HCT116 (cell line): ENCODE measurements at regions not wholly inside any gene's neighbourhood (a gene's known extent, or its start where the extent isn't known, plus 50 kb on each side); places are given as distances from the start of the nearest gene placed in this dataset.

Source experiments
- ATAC-seq: fragments of 200-7000 bp; cut with Tn5 transposase; 2 replicates; pipeline ENCODE4 v1.9.1; 2020; ENCODE audit warnings: mild to moderate bottlenecking, moderate library complexity
- BruUV-seq: library from RNA; stranded (reverse); fragments of 400-500 nt; replicated peaks from 2 replicates; lab custom pipeline; 2021; lab: Mats Ljungman, UMichigan
- CTCF ChIA-PET: fragments of 300-600 bp; sonication (Branson Sonifier 250); formaldehyde crosslinking; loops from one replicate; lab custom pipeline; 2021; ENCODE audit warnings: antibody characterized with exemption; lab: Charles Lee
- POLR2A ChIA-PET: fragments of 300-600, 350-600 bp; sonication (Branson Sonifier 250); formaldehyde crosslinking; loops from one replicate; lab custom pipeline; 2021; ENCODE audit warnings: antibody characterized with exemption; lab: Charles Lee
- RAD21 ChIA-PET, 2 experiments: fragments of 300-600 bp; sonication (Branson Sonifier 250); formaldehyde crosslinking; loops; one replicate each; lab custom pipeline; 2023; ENCODE audit warnings: low total read pairs in 2 of 2; ENCODE audit not compliant: uncharacterized antibody in 2 of 2, unreplicated experiment in 2 of 2, low non-redundant PET in 1 of 2; lab: Charles Lee
- DNase-seq: peaks from one replicate; pipeline ENCODE4 v3.0.0-alpha.2; 2010; ENCODE audit warnings: low read depth, low spot score
- H2AFZ ChIP-seq: fragments of 200-600 bp; shearing (Covaris generic), sonication (generic); 2 replicates; pipeline ENCODE4 v1.6.1; 2017; ENCODE audit warnings: low read depth, mixed run types, mixed read lengths, antibody characterized with exemption, low read length; ENCODE audit not compliant: poor library complexity, severe bottlenecking
- H3K27ac ChIP-seq: 2 replicates; pipeline ENCODE4 v1.5.1; 2012; ENCODE audit warnings: low read depth, low read length
- H3K27me3 ChIP-seq: fragments of 200-600 bp; sonication (generic); 2 replicates; pipeline ENCODE4 v1.6.1; 2016; ENCODE audit warnings: mixed run types, low read length, mixed read lengths; ENCODE audit not compliant: insufficient read depth
- H3K36me3 ChIP-seq, 2 experiments: fragments of 200-500 bp in 1 of 2; fragments of 200-600 bp in 1 of 2; sonication (Bioruptor generic) in 1 of 2; sonication (generic) in 1 of 2; 2 replicates each; pipeline versions ENCODE4 v1.5.1 to v1.6.1; 2014 to 2016; ENCODE audit warnings: low read length in 2 of 2, inconsistent platforms in 1 of 2, mixed read lengths in 1 of 2, mixed run types in 1 of 2; ENCODE audit not compliant: insufficient read depth in 2 of 2, control insufficient read depth in 1 of 2
- H3K4me1 ChIP-seq, 2 experiments: fragments of 200-600 bp in 1 of 2; sonication (generic) in 1 of 2; 2 replicates each; pipeline versions ENCODE4 v1.5.1 to v1.6.1; 2012 to 2017; ENCODE audit warnings: low read length in 2 of 2, inconsistent platforms in 1 of 2, mild to moderate bottlenecking in 1 of 2, mixed read lengths in 1 of 2, mixed run types in 1 of 2, moderate library complexity in 1 of 2; ENCODE audit not compliant: insufficient read depth in 2 of 2, control insufficient read depth in 1 of 2
- H3K4me2 ChIP-seq: fragments of 200-600 bp; sonication (generic); 2 replicates; pipeline ENCODE4 v1.6.1; 2017; ENCODE audit warnings: mixed run types, low read length, mixed read lengths
- H3K4me3 ChIP-seq, 2 experiments: fragments of 200-600 bp in 1 of 2; sonication (generic) in 1 of 2; replicated peaks in 1 of 2; 2 replicates each; pipeline ENCODE4 v1.5.1; 2011 to 2016; ENCODE audit warnings: low read length in 2 of 2, control low read depth in 1 of 2, low read depth in 1 of 2, mild to moderate bottlenecking in 1 of 2, mixed read lengths in 1 of 2, mixed run types in 1 of 2
- H3K79me2 ChIP-seq: fragments of 200-600 bp; sonication (generic); 2 replicates; pipeline ENCODE4 v1.6.1; 2017; ENCODE audit warnings: mild to moderate bottlenecking, mixed run types, low read length, moderate library complexity, mixed read lengths; ENCODE audit not compliant: insufficient read depth
- H3K9ac ChIP-seq: fragments of 200-600 bp; sonication (generic); 2 replicates; pipeline ENCODE4 v1.6.1; 2016; ENCODE audit warnings: low read length, mixed read lengths
- H3K9me2 ChIP-seq: fragments of 200-600 bp; sonication (generic), shearing (Covaris generic); 2 replicates; pipeline ENCODE4 v1.6.1; 2017; ENCODE audit warnings: mixed run types, mild to moderate bottlenecking, moderate library complexity; ENCODE audit not compliant: insufficient read depth
- H3K9me3 ChIP-seq, 2 experiments: fragments of 200-500 bp in 1 of 2; fragments of 200-600 bp in 1 of 2; sonication (Bioruptor generic) in 1 of 2; sonication (generic) in 1 of 2; 2 replicates each; pipeline ENCODE4 v1.6.1; 2014 to 2017; ENCODE audit warnings: low read length in 2 of 2, mixed read lengths in 2 of 2, inconsistent platforms in 1 of 2, low read depth in 1 of 2, mild to moderate bottlenecking in 1 of 2, mixed run types in 1 of 2, moderate library complexity in 1 of 2; ENCODE audit not compliant: control insufficient read depth in 1 of 2, insufficient read depth in 1 of 2
- H4K20me1 ChIP-seq: fragments of 200-600 bp; sonication (generic), shearing (Covaris generic); 2 replicates; pipeline ENCODE4 v1.6.1; 2017; ENCODE audit warnings: mixed run types, mild to moderate bottlenecking, moderate library complexity; ENCODE audit not compliant: insufficient read depth
- CBX3 ChIP-seq: IDR thresholded peaks from 2 replicates; pipeline ENCODE4 v1.6.1; 2012; ENCODE audit warnings: low read depth
- CEBPB ChIP-seq: IDR thresholded peaks from 2 replicates; pipeline ENCODE4 v1.6.1; 2012; ENCODE audit warnings: low read depth
- CTCF ChIP-seq, 3 experiments: fragments of 200-600 bp in 1 of 3; sonication (generic) in 1 of 3; IDR thresholded peaks in 2 of 3; conservative IDR thresholded peaks in 1 of 3; 2 replicates each; pipeline ENCODE4 v1.5.1; 2012 to 2017; ENCODE audit warnings: low read depth in 2 of 3, low read length in 2 of 3, antibody characterized with exemption in 1 of 3, borderline replicate concordance in 1 of 3, control low read depth in 1 of 3, mild to moderate bottlenecking in 1 of 3, mixed read lengths in 1 of 3, mixed run types in 1 of 3, moderate library complexity in 1 of 3; ENCODE audit not compliant: insufficient read depth in 1 of 3
- EGR1 ChIP-seq: IDR thresholded peaks from 2 replicates; pipeline ENCODE4 v1.6.1; 2012; ENCODE audit warnings: low read depth
- ELF1 ChIP-seq: IDR thresholded peaks from 2 replicates; pipeline ENCODE4 v1.6.1; 2012; ENCODE audit warnings: low read depth, borderline replicate concordance
- EZH2phosphoT487 ChIP-seq: fragments of 200-600 bp; IDR thresholded peaks from 2 replicates; pipeline ENCODE4 v1.6.1; 2018; ENCODE audit warnings: antibody characterized with exemption, borderline replicate concordance
- FOSL1 ChIP-seq: IDR thresholded peaks from 2 replicates; pipeline ENCODE4 v1.6.1; 2012; ENCODE audit warnings: low read depth
- JUND ChIP-seq: IDR thresholded peaks from 2 replicates; pipeline ENCODE4 v1.6.1; 2012
- MAX ChIP-seq: IDR thresholded peaks from 2 replicates; pipeline ENCODE4 v1.6.1; 2012
- POLR2AphosphoS5 ChIP-seq: IDR thresholded peaks from 2 replicates; pipeline ENCODE4 v1.6.1; 2011; ENCODE audit warnings: mild to moderate bottlenecking, low read depth, low read length, moderate library complexity
- RAD21 ChIP-seq: IDR thresholded peaks from 2 replicates; pipeline ENCODE4 v1.6.1; 2012; ENCODE audit warnings: low read depth, mild to moderate bottlenecking
- SIN3A ChIP-seq: IDR thresholded peaks from 2 replicates; pipeline ENCODE4 v1.6.1; 2012; ENCODE audit warnings: low read depth
- SP1 ChIP-seq: IDR thresholded peaks from 2 replicates; pipeline ENCODE4 v1.6.1; 2012; ENCODE audit warnings: low read depth
- SRF ChIP-seq: IDR thresholded peaks from 2 replicates; pipeline ENCODE4 v1.6.1; 2012; ENCODE audit warnings: low read depth
- TCF7L2 ChIP-seq: IDR thresholded peaks from 2 replicates; pipeline ENCODE4 v1.7.0; 2011; ENCODE audit warnings: borderline replicate concordance, inconsistent platforms; ENCODE audit not compliant: insufficient read depth, insufficient read length; ENCODE audit errors: extremely low read depth
- YY1 ChIP-seq: IDR thresholded peaks from 2 replicates; pipeline ENCODE4 v1.6.1; 2011; ENCODE audit warnings: low read length, low read depth, moderate library complexity, mild to moderate bottlenecking; ENCODE audit not compliant: insufficient replicate concordance; ENCODE audit errors: extremely low read depth
- ZBTB33 ChIP-seq: IDR thresholded peaks from 2 replicates; pipeline ENCODE4 v1.6.1; 2011; ENCODE audit warnings: mild to moderate bottlenecking, low read length, moderate library complexity; ENCODE audit not compliant: insufficient replicate concordance; ENCODE audit errors: extremely low read depth
- ZFX ChIP-seq: fragments of 450-650 bp; IDR thresholded peaks from 2 replicates; pipeline ENCODE4 v1.6.1; 2017
- intact Hi-C: fragments of 100-400 bp; cut with micrococcal nuclease; formaldehyde crosslinking; loops from 2 replicates; pipeline ENCODE4 v1.10.0; 2022

- intact Hi-C loops = no loop called here
- BruUV-seq = no TSS peak
- Histone ChIP-seq H3K9ac (no peak overlapping the region), H3K27ac (no peak overlapping the region), H4K20me1 (no peaks in the 10 kb centered on the region), H3K27me3 (no peaks in the 10 kb centered on the region), H3K4me2 (no peak overlapping the region)
- TF ChIP-seq POLR2AphosphoS5 = no peak
- TF ChIP-seq JUND = peak; percentile 13; the same call in 1 of the 2 replicates
- TF ChIP-seq FOSL1 = 0 out of 2 replicates have a peak, but pooled peaks have one; percentile 39
- TF ChIP-seq, all 23 proteins: peak for 2
- H3K79me2 ChIP-seq = no peaks in the 10 kb centered on the region
- ChIA-PET CTCF (no interaction called here), POLR2A (no interaction called here), RAD21 (no interaction called here)
- ATAC-seq = no peak
- no peaks in the 10 kb centered on the region for H3K4me1 ChIP-seq
- H3K4me3 ChIP-seq = no peak overlapping the region
- no peak overlapping the region for H2AFZ ChIP-seq
- H3K36me3 ChIP-seq = 0 out of 4 replicates have a peak, but pooled peaks cover 0 to 2% of the 10 kb centered on the region in 2 experiments
- H3K9me3 ChIP-seq = no peaks in the 10 kb centered on the region
- no peak for DNase-seq
- no peaks in the 10 kb centered on the region; the same call in 1 of the 2 replicates for H3K9me2 ChIP-seq
These were observed 162.3 kb downstream of the UTRN start for GRCh38 chr6:144447472-144447871.

GRCh38 chr6:144449218-144449617, 164.1 kb downstream of the UTRN start:
- intact Hi-C loops = no loop called here
- Histone ChIP-seq H3K4me1 (no peaks in the 10 kb centered on the region), H3K36me3 (0 out of 4 replicates have a peak, but pooled peaks cover 0 to 2% of the 10 kb centered on the region in 2 experiments), H3K9me3 (no peaks in the 10 kb centered on the region), H3K79me2 (no peaks in the 10 kb centered on the region), H3K4me3 (no peak overlapping the region)
- CTCF ChIA-PET = interaction anchor here (0.6 to 0.7 kb wide), 2 partner anchors 10 to 15 kb away, joined by 3 read pairs; no protein-coding TSS in a partner anchor
- DNase-seq = no peak
- TF ChIP-seq EZH2phosphoT487 (no peak), CEBPB (no peak), YY1 (no peak), JUND (no peak), POLR2AphosphoS5 (no peak), SP1 (no peak), ZBTB33 (no peak), TCF7L2 (no peak), RAD21 (no peak), SIN3A (no peak), CBX3 (no peak), SRF (no peak), ZFX (no peak), FOSL1 (no peak), MAX (no peak), ELF1 (no peak), CTCF (IDR thresholded peaks at IDR 0.05 in 2 of 3, conservative IDR thresholded peaks at IDR 0.05 in 1 of 3; ENCODE audit: borderline replicate concordance in 1 of 3, insufficient read depth in 1 of 3, low read depth in 2 of 3, low read length in 2 of 3) (no peak), EGR1 (no peak)
- TF ChIP-seq, all 23 proteins: peak for 0
- Histone ChIP-seq H3K4me2 (no peak overlapping the region), H2AFZ (no peak overlapping the region), H3K9ac (no peak overlapping the region), H4K20me1 (no peaks in the 10 kb centered on the region), H3K9me2 (no peaks in the 10 kb centered on the region), H3K27me3 (no peaks in the 10 kb centered on the region), H3K27ac (no peak overlapping the region)
- BruUV-seq = no TSS peak
- ChIA-PET RAD21 (no interaction called here), POLR2A (no interaction called here)
- no peak for ATAC-seq
